HCT116 (cell line): ENCODE measurements at regions not wholly inside any gene's neighbourhood (a gene's known extent, or its start where the extent isn't known, plus 50 kb on each side); places are given as distances from the start of the nearest gene placed in this dataset.

Source experiments
- ATAC-seq: fragments of 200-7000 bp; cut with Tn5 transposase; 2 replicates; pipeline ENCODE4 v1.9.1; 2020; ENCODE audit warnings: mild to moderate bottlenecking, moderate library complexity
- BruUV-seq: library from RNA; stranded (reverse); fragments of 400-500 nt; replicated peaks from 2 replicates; lab custom pipeline; 2021; lab: Mats Ljungman, UMichigan
- CTCF ChIA-PET: fragments of 300-600 bp; sonication (Branson Sonifier 250); formaldehyde crosslinking; loops from one replicate; lab custom pipeline; 2021; ENCODE audit warnings: antibody characterized with exemption; lab: Charles Lee
- POLR2A ChIA-PET: fragments of 300-600, 350-600 bp; sonication (Branson Sonifier 250); formaldehyde crosslinking; loops from one replicate; lab custom pipeline; 2021; ENCODE audit warnings: antibody characterized with exemption; lab: Charles Lee
- RAD21 ChIA-PET, 2 experiments: fragments of 300-600 bp; sonication (Branson Sonifier 250); formaldehyde crosslinking; loops; one replicate each; lab custom pipeline; 2023; ENCODE audit warnings: low total read pairs in 2 of 2; ENCODE audit not compliant: uncharacterized antibody in 2 of 2, unreplicated experiment in 2 of 2, low non-redundant PET in 1 of 2; lab: Charles Lee
- DNase-seq: peaks from one replicate; pipeline ENCODE4 v3.0.0-alpha.2; 2010; ENCODE audit warnings: low read depth, low spot score
- H2AFZ ChIP-seq: fragments of 200-600 bp; shearing (Covaris generic), sonication (generic); 2 replicates; pipeline ENCODE4 v1.6.1; 2017; ENCODE audit warnings: low read depth, mixed run types, mixed read lengths, antibody characterized with exemption, low read length; ENCODE audit not compliant: poor library complexity, severe bottlenecking
- H3K27ac ChIP-seq: 2 replicates; pipeline ENCODE4 v1.5.1; 2012; ENCODE audit warnings: low read depth, low read length
- H3K27me3 ChIP-seq: fragments of 200-600 bp; sonication (generic); 2 replicates; pipeline ENCODE4 v1.6.1; 2016; ENCODE audit warnings: mixed run types, low read length, mixed read lengths; ENCODE audit not compliant: insufficient read depth
- H3K36me3 ChIP-seq, 2 experiments: fragments of 200-500 bp in 1 of 2; fragments of 200-600 bp in 1 of 2; sonication (Bioruptor generic) in 1 of 2; sonication (generic) in 1 of 2; 2 replicates each; pipeline versions ENCODE4 v1.5.1 to v1.6.1; 2014 to 2016; ENCODE audit warnings: low read length in 2 of 2, inconsistent platforms in 1 of 2, mixed read lengths in 1 of 2, mixed run types in 1 of 2; ENCODE audit not compliant: insufficient read depth in 2 of 2, control insufficient read depth in 1 of 2
- H3K4me1 ChIP-seq, 2 experiments: fragments of 200-600 bp in 1 of 2; sonication (generic) in 1 of 2; 2 replicates each; pipeline versions ENCODE4 v1.5.1 to v1.6.1; 2012 to 2017; ENCODE audit warnings: low read length in 2 of 2, inconsistent platforms in 1 of 2, mild to moderate bottlenecking in 1 of 2, mixed read lengths in 1 of 2, mixed run types in 1 of 2, moderate library complexity in 1 of 2; ENCODE audit not compliant: insufficient read depth in 2 of 2, control insufficient read depth in 1 of 2
- H3K4me2 ChIP-seq: fragments of 200-600 bp; sonication (generic); 2 replicates; pipeline ENCODE4 v1.6.1; 2017; ENCODE audit warnings: mixed run types, low read length, mixed read lengths
- H3K4me3 ChIP-seq, 2 experiments: fragments of 200-600 bp in 1 of 2; sonication (generic) in 1 of 2; replicated peaks in 1 of 2; 2 replicates each; pipeline ENCODE4 v1.5.1; 2011 to 2016; ENCODE audit warnings: low read length in 2 of 2, control low read depth in 1 of 2, low read depth in 1 of 2, mild to moderate bottlenecking in 1 of 2, mixed read lengths in 1 of 2, mixed run types in 1 of 2
- H3K79me2 ChIP-seq: fragments of 200-600 bp; sonication (generic); 2 replicates; pipeline ENCODE4 v1.6.1; 2017; ENCODE audit warnings: mild to moderate bottlenecking, mixed run types, low read length, moderate library complexity, mixed read lengths; ENCODE audit not compliant: insufficient read depth
- H3K9ac ChIP-seq: fragments of 200-600 bp; sonication (generic); 2 replicates; pipeline ENCODE4 v1.6.1; 2016; ENCODE audit warnings: low read length, mixed read lengths
- H3K9me2 ChIP-seq: fragments of 200-600 bp; sonication (generic), shearing (Covaris generic); 2 replicates; pipeline ENCODE4 v1.6.1; 2017; ENCODE audit warnings: mixed run types, mild to moderate bottlenecking, moderate library complexity; ENCODE audit not compliant: insufficient read depth
- H3K9me3 ChIP-seq, 2 experiments: fragments of 200-500 bp in 1 of 2; fragments of 200-600 bp in 1 of 2; sonication (Bioruptor generic) in 1 of 2; sonication (generic) in 1 of 2; 2 replicates each; pipeline ENCODE4 v1.6.1; 2014 to 2017; ENCODE audit warnings: low read length in 2 of 2, mixed read lengths in 2 of 2, inconsistent platforms in 1 of 2, low read depth in 1 of 2, mild to moderate bottlenecking in 1 of 2, mixed run types in 1 of 2, moderate library complexity in 1 of 2; ENCODE audit not compliant: control insufficient read depth in 1 of 2, insufficient read depth in 1 of 2
- H4K20me1 ChIP-seq: fragments of 200-600 bp; sonication (generic), shearing (Covaris generic); 2 replicates; pipeline ENCODE4 v1.6.1; 2017; ENCODE audit warnings: mixed run types, mild to moderate bottlenecking, moderate library complexity; ENCODE audit not compliant: insufficient read depth
- CBX3 ChIP-seq: IDR thresholded peaks from 2 replicates; pipeline ENCODE4 v1.6.1; 2012; ENCODE audit warnings: low read depth
- CEBPB ChIP-seq: IDR thresholded peaks from 2 replicates; pipeline ENCODE4 v1.6.1; 2012; ENCODE audit warnings: low read depth
- CTCF ChIP-seq, 3 experiments: fragments of 200-600 bp in 1 of 3; sonication (generic) in 1 of 3; IDR thresholded peaks in 2 of 3; conservative IDR thresholded peaks in 1 of 3; 2 replicates each; pipeline ENCODE4 v1.5.1; 2012 to 2017; ENCODE audit warnings: low read depth in 2 of 3, low read length in 2 of 3, antibody characterized with exemption in 1 of 3, borderline replicate concordance in 1 of 3, control low read depth in 1 of 3, mild to moderate bottlenecking in 1 of 3, mixed read lengths in 1 of 3, mixed run types in 1 of 3, moderate library complexity in 1 of 3; ENCODE audit not compliant: insufficient read depth in 1 of 3
- EZH2 ChIP-seq: fragments of 200-600 bp; sonication (generic); IDR thresholded peaks from 2 replicates; pipeline ENCODE4 v1.6.1; 2017; ENCODE audit warnings: antibody characterized with exemption, mixed run types
- JUND ChIP-seq: IDR thresholded peaks from 2 replicates; pipeline ENCODE4 v1.6.1; 2012
- MAX ChIP-seq: IDR thresholded peaks from 2 replicates; pipeline ENCODE4 v1.6.1; 2012
- POLR2A ChIP-seq: IDR thresholded peaks from 2 replicates; pipeline ENCODE4 v1.7.0; 2011; ENCODE audit warnings: borderline replicate concordance; ENCODE audit not compliant: insufficient read depth, insufficient read length; ENCODE audit errors: extremely low read depth
- POLR2AphosphoS5 ChIP-seq: IDR thresholded peaks from 2 replicates; pipeline ENCODE4 v1.6.1; 2011; ENCODE audit warnings: mild to moderate bottlenecking, low read depth, low read length, moderate library complexity
- RAD21 ChIP-seq: IDR thresholded peaks from 2 replicates; pipeline ENCODE4 v1.6.1; 2012; ENCODE audit warnings: low read depth, mild to moderate bottlenecking
- SIN3A ChIP-seq: IDR thresholded peaks from 2 replicates; pipeline ENCODE4 v1.6.1; 2012; ENCODE audit warnings: low read depth
- SRF ChIP-seq: IDR thresholded peaks from 2 replicates; pipeline ENCODE4 v1.6.1; 2012; ENCODE audit warnings: low read depth
- TCF7L2 ChIP-seq: IDR thresholded peaks from 2 replicates; pipeline ENCODE4 v1.7.0; 2011; ENCODE audit warnings: borderline replicate concordance, inconsistent platforms; ENCODE audit not compliant: insufficient read depth, insufficient read length; ENCODE audit errors: extremely low read depth
- YY1 ChIP-seq: IDR thresholded peaks from 2 replicates; pipeline ENCODE4 v1.6.1; 2011; ENCODE audit warnings: low read length, low read depth, moderate library complexity, mild to moderate bottlenecking; ENCODE audit not compliant: insufficient replicate concordance; ENCODE audit errors: extremely low read depth
- ZFX ChIP-seq: fragments of 450-650 bp; IDR thresholded peaks from 2 replicates; pipeline ENCODE4 v1.6.1; 2017
- ZNF274 ChIP-seq: fragments of 200-500 bp; sonication (Bioruptor generic); IDR thresholded peaks from 2 replicates; pipeline ENCODE4 v1.6.1; 2014; ENCODE audit warnings: mild to moderate bottlenecking, low read depth, low read length, inconsistent platforms
- intact Hi-C: fragments of 100-400 bp; cut with micrococcal nuclease; formaldehyde crosslinking; loops from 2 replicates; pipeline ENCODE4 v1.10.0; 2022
- TF ChIP-seq, protein P1 (sequence below): IDR thresholded peaks from 2 replicates; pipeline ENCODE4 v1.6.1; 2011; ENCODE audit warnings: mild to moderate bottlenecking, low read length, moderate library complexity; ENCODE audit not compliant: insufficient replicate concordance; ENCODE audit errors: extremely low read depth

- no peaks in the 10 kb centered on the region for H4K20me1 ChIP-seq
- intact Hi-C loops, result no loop called here
- no peaks in the 10 kb centered on the region for H3K9me2 ChIP-seq
- no TSS peak for BruUV-seq
- TF ChIP-seq POLR2AphosphoS5, result no peak
- TF ChIP-seq, protein P1, sequence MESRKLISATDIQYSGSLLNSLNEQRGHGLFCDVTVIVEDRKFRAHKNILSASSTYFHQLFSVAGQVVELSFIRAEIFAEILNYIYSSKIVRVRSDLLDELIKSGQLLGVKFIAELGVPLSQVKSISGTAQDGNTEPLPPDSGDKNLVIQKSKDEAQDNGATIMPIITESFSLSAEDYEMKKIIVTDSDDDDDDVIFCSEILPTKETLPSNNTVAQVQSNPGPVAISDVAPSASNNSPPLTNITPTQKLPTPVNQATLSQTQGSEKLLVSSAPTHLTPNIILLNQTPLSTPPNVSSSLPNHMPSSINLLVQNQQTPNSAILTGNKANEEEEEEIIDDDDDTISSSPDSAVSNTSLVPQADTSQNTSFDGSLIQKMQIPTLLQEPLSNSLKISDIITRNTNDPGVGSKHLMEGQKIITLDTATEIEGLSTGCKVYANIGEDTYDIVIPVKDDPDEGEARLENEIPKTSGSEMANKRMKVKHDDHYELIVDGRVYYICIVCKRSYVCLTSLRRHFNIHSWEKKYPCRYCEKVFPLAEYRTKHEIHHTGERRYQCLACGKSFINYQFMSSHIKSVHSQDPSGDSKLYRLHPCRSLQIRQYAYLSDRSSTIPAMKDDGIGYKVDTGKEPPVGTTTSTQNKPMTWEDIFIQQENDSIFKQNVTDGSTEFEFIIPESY, result no peak
- TF ChIP-seq ZFX, result no peak
- TF ChIP-seq JUND, result no peak
- TF ChIP-seq YY1, result no peak
- TF ChIP-seq POLR2A, result no peak
- no peak for TF ChIP-seq CEBPB
- no peak for TF ChIP-seq ZNF274
- TF ChIP-seq SIN3A, result no peak
- no peak for TF ChIP-seq EZH2
- no peak for TF ChIP-seq CBX3
- TF ChIP-seq CTCF (IDR thresholded peaks at IDR 0.05 in 2 of 3, conservative IDR thresholded peaks at IDR 0.05 in 1 of 3; ENCODE audit: borderline replicate concordance in 1 of 3, insufficient read depth in 1 of 3, low read depth in 2 of 3, low read length in 2 of 3), result no peak
- TF ChIP-seq SRF, result no peak
- no peak for TF ChIP-seq TCF7L2
- TF ChIP-seq RAD21, result no peak
- TF ChIP-seq MAX, result no peak
- H3K36me3 ChIP-seq, result no peaks in the 10 kb centered on the region
- no peak overlapping the region for H3K9ac ChIP-seq
- peak; percentile 32; the same call in 1 of the 2 replicates for ATAC-seq
- no peak overlapping the region for H3K4me2 ChIP-seq
- no peak overlapping the region for H3K27ac ChIP-seq
- H3K4me1 ChIP-seq, result no peaks in the 10 kb centered on the region
- no peaks in the 10 kb centered on the region for H3K79me2 ChIP-seq
- H3K4me3 ChIP-seq, result no peak overlapping the region
- no peaks in the 10 kb centered on the region for H3K9me3 ChIP-seq
- ChIA-PET POLR2A (no interaction called here), RAD21 (no interaction called here), CTCF (no interaction called here)
- no peaks in the 10 kb centered on the region for H3K27me3 ChIP-seq
- DNase-seq, result no peak
- H2AFZ ChIP-seq, result no peak overlapping the region
These were observed 114.1 kb upstream of the MYCN start for GRCh38 chr2:15826273-15826717.
